Fibroblast of the aortic adventitia (primary cell): ENCODE measurements at regions not wholly inside any gene's neighbourhood (a gene's known extent, or its start where the extent isn't known, plus 50 kb on each side); places are given as distances from the start of the nearest gene placed in this dataset.
"Not testable (repeated sequence)": the region's sequence is repeated elsewhere in the genome, so short reads cannot be mapped to it uniquely, and the experiment has no call there.

ENCODE experiments used
- DNase-seq: peaks from one replicate; pipeline ENCODE4 v3.0.0-alpha.2; 2010; ENCODE audit warnings: low read depth
- H3K4me3 ChIP-seq: 2 replicates; pipeline ENCODE4 v1.5.1; 2011; ENCODE audit warnings: low read depth, mild to moderate bottlenecking, control low read depth, low read length, moderate library complexity
- CTCF ChIP-seq: IDR thresholded peaks from 2 replicates; pipeline ENCODE4 v1.5.1; 2011; ENCODE audit warnings: mild to moderate bottlenecking, low read length, control low read depth, inconsistent platforms; ENCODE audit not compliant: insufficient read depth

GRCh38 chr5:82448374-82448773 lies 170.2 kb upstream of the RPS23 start:
- TF ChIP-seq CTCF, result no peak
- H3K4me3 ChIP-seq, result no peak overlapping the region
- DNase-seq, result no peak

GRCh38 chr5:82447913-82448312 lies 169.8 kb upstream of the RPS23 start:
- no peak overlapping the region for H3K4me3 ChIP-seq
- DNase-seq, result no peak
- no peak for TF ChIP-seq CTCF

GRCh38 chr5:82446809-82447208 lies 168.7 kb upstream of the RPS23 start:
- TF ChIP-seq CTCF, result no peak
- no peak overlapping the region for H3K4me3 ChIP-seq
- no peak for DNase-seq

- DNase-seq, result no peak
- no peak overlapping the region for H3K4me3 ChIP-seq
- no peak for TF ChIP-seq CTCF
Measured at GRCh38 chr5:82445726-82446335, 167.7 kb upstream of the RPS23 start.

GRCh38 chr5:82439750-82440445 lies 161.7 kb upstream of the RPS23 start:
- no peak overlapping the region for H3K4me3 ChIP-seq
- TF ChIP-seq CTCF, result no peak
- peak; percentile 60 for DNase-seq

GRCh38 chr5:82437565-82437964 lies 159.4 kb upstream of the RPS23 start:
- not testable (repeated sequence) for DNase-seq, H3K4me3 ChIP-seq

- DNase-seq, result no peak
- no peak overlapping the region for H3K4me3 ChIP-seq
- TF ChIP-seq CTCF, result no peak
Measured at GRCh38 chr5:82436291-82436690, 158.1 kb upstream of the RPS23 start.

GRCh38 chr5:82434696-82435660 lies 156.8 kb upstream of the RPS23 start:
- DNase-seq, H3K4me3 ChIP-seq: not testable (repeated sequence)
